ENCODE measurements at regions not wholly inside any gene's neighbourhood (a gene's known extent, or its start where the extent isn't known, plus 50 kb on each side); places are given as distances from the start of the nearest gene placed in this dataset.
"Not testable (repeated sequence)": the region's sequence is repeated elsewhere in the genome, so short reads cannot be mapped to it uniquely, and the experiment has no call there.

DNA sequence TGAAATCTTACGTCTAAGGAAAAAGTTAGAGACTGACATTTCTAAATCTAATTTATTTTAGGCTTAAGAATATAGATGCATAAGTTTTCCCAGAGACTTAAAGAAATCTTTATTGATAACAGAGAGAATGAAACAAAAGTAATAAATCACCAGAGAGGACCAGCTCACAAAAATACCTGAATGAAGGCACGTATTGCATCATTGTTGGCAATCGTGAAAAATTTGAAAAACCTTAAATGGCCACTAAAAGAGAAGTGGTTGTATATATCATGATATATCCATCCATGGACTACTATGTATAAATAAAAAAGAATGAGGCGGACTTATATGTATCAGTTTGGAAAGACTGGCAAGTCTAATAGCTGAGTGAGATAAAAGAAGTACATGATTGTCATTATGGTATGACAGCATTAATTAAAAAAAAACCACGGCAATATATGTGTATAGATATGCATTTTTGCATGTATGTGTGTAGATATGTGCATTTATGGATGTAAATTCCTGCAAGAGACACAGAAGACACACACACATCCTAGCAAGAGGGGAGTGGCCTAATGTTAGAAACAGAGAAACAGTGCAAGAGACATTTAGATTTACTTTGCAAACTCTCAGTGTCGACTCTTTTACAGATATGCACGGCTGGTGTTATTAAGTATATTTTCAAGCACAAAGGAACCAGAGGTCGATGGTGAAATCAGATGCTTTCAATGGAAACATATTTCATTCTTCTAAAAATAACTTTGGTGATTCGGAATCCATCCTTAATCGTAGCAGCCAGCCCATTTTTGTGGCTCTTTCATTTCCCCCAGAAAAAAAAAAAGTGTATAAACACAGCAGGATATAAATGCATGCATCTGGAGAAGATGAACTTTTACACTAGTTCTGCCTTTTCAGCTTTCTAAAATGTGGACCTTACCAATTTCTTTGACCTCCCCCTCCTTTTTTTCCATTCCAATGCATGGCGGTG lies 156.1 kb upstream of the SALL4 start:
- no peak for DNase-seq (ENCODE audit: low spot score)

DNA sequence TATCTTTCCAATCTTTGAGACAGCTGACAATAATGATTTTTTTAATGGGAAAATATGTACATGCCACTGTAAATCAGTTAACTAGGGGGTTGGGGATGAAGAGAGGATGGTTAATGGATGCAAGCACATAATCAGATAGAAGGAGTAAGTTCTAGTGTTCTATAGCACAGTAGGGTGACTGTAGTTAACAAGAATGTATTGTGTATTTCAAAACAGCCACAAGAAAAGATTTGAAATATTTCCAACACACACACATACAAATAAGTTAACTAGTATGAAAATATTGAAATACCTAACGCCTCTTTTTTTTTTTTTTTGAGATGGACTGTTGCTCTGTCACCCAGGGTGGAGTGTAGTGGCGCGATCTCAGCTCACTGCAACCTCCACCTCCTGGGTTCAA lies 153.4 kb upstream of the SALL4 start:
- DNase-seq (ENCODE audit: low spot score), result no peak

DNA sequence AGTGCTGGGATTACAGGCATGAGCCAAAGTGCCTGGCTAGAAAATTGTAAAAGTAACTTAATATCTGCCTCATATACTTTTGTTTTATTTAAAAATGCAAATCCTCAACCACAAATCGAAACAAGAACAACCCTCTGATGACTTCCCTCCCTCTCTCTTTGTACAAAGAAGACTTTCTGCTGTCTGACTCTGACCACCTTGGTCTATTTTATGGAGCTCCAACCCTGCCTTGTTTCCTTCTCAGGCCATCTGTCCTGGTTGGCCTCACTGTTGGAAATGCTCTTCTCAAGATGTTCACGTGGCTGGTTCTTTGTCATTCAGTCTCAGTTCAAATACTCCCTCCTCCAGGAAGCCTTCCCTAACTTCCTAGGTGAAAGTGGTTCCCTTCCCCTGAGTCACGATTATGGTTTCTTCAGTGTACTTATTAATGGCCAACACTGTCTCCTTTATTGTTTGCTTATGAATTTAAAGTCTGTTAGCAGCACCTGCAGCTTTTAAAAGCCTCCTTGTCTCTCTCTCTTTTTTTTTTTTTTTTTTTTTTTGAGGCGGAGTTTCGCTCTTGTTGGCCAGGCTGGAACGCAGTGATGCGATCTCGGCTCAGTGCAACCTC lies 151.5 kb upstream of the SALL4 start:
- no peak for DNase-seq (ENCODE audit: low spot score)

- DNase-seq (ENCODE audit: low spot score), result no peak
Measured at GRCh38 chr20:51950926-51951325, 148.6 kb upstream of the SALL4 start.

DNA sequence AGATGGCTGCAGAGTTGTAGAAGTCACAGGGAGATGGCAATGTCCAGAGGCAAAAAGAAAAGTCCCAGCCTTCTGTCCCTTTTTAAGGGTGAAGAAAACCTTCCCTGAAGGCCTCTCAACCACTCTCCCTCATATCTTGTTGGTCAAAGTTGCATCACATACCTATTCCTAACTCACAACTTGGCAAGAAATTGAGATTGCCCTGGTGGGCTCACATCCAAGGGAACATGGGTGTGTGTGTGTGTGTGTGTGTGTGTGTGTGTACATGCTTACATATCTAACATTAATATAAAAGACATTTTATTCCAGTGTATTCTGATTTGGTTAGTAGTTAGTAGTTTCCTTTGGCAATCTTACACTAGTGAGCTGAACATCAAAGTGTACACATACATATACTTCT lies 144.3 kb upstream of the SALL4 start:
- DNase-seq (ENCODE audit: low spot score), result no peak

- DNase-seq (ENCODE audit: low spot score), result no peak
Measured at GRCh38 chr20:51945881-51946280, 143.6 kb upstream of the SALL4 start.

- DNase-seq (ENCODE audit: low spot score), result no peak
Measured at GRCh38 chr20:51945177-51945576, 142.9 kb upstream of the SALL4 start.

GRCh38 chr20:51943761-51944160 lies 141.4 kb upstream of the SALL4 start:
- no peak for DNase-seq (ENCODE audit: low spot score)

DNA sequence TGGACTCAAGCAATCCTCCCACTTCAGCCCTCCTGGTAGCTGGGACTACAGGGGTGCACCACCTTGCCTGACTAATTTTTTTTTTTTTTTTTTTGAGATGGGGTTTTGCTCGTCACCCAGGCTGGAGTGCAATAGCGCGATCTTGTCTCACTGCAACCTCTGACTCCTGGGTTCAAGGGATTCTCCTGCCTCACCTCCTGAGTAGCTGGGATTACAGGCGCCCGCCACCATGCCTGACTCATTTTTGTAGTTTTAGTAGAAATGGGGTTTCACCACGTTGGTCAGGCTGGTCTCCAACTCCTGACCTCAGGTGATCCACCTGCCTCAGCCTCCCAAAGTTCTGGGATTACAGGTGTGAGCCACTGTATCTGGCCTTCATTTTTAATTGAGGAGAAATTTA lies 141.0 kb upstream of the SALL4 start:
- DNase-seq (ENCODE audit: low spot score), result not testable (repeated sequence)

DNA sequence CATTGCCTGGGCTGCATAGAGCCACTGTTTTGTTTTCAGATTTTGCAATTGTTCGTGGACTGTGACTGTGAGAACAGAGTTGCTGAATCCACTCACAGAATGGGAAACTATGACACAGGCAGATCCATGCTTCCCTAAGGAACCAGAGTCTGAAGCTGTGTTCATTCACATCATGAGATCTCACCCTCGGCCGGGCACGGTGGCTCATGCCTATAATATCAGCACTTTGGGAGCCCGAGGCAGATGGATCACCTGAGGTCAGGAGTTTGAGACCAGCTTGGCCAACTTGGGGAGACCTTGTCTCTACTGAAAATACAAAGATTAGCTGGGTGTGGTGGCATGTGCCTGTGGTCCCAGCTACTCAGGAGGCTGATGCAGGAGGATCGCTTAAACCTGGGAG lies 139.2 kb upstream of the SALL4 start:
- DNase-seq (ENCODE audit: low spot score), result no peak

- no peak for DNase-seq (ENCODE audit: low spot score)
Measured at GRCh38 chr20:51939259-51939585, 136.9 kb upstream of the SALL4 start.

GRCh38 chr20:51938559-51939258 lies 136.4 kb upstream of the SALL4 start:
- DNase-seq (ENCODE audit: low spot score), result no peak

- DNase-seq (ENCODE audit: low spot score), result no peak
Measured at GRCh38 chr20:51937779-51938178, 135.5 kb upstream of the SALL4 start.

DNA sequence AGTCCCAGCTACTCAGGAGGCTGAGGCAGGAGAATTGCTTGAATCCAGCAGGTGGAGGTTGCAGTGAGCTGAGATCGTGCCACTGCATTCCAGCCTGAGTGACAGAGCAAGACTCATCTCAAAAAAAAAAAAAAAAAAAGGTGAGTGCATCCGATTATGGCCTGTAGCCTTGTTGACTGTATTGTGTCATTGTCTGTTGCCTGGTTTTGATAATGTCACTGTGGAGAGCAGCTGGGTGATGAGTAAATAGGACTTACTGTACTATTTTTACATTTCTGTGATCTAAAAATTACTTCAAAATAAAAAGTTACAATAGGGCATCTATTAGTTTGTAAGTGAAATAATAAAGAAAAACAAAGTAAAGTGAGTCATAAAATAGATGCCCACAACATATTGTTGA lies 134.1 kb upstream of the SALL4 start:
- DNase-seq (ENCODE audit: low spot score), result no peak

GRCh38 chr20:51935003-51935358 lies 132.7 kb upstream of the SALL4 start:
- no peak for DNase-seq (ENCODE audit: low spot score)

GRCh38 chr20:51934301-51935002 lies 132.1 kb upstream of the SALL4 start:
- no peak for DNase-seq (ENCODE audit: low spot score)

- no peak for DNase-seq (ENCODE audit: low spot score)
Measured at GRCh38 chr20:51931371-51931781, 129.1 kb upstream of the SALL4 start.

DNA sequence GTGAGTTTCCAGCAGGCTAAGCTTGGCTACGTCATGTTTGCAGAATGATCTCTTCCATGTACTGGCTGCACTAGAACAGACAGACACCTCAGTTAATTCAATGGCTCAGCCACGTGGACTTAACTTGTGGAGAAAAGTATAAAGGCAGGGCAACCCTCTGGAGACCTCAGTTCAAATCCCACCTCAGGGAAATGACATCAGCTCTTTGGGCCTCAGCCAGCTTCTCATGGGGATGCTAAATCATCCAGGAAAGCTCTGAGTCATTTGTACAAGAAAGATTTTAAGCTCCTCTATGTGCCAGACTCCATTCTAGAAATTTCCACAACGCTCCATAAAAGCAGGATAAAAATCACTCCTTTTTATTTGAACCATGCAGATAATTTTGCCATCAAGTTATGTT lies 128.5 kb upstream of the SALL4 start:
- DNase-seq (ENCODE audit: low spot score), result peak; percentile 27

DNA sequence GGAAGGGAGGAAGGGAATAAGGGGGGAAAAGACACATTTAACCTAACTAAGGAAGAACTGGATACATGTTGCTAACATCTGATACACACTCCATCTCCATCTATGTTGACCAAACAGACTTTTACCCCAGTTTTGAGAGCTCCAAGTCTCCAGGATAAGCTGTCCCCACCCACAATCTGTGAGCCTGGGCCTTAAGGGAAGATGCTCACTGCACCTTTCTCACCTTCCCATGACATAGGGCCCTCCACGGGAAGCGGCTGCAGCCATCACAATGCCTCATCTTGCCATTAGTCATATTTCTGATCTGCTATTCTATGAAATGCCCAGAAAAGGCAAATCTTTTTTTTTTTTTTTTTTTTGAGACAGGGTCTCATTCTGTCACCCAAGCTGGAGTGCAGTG lies 126.6 kb upstream of the SALL4 start:
- no peak for DNase-seq (ENCODE audit: low spot score)

- DNase-seq (ENCODE audit: low spot score), result not testable (repeated sequence)
Measured at GRCh38 chr20:51927970-51928369, 125.6 kb upstream of the SALL4 start.

GRCh38 chr20:51926670-51927305 lies 124.5 kb upstream of the SALL4 start:
- DNase-seq (ENCODE audit: low spot score), result no peak

DNA sequence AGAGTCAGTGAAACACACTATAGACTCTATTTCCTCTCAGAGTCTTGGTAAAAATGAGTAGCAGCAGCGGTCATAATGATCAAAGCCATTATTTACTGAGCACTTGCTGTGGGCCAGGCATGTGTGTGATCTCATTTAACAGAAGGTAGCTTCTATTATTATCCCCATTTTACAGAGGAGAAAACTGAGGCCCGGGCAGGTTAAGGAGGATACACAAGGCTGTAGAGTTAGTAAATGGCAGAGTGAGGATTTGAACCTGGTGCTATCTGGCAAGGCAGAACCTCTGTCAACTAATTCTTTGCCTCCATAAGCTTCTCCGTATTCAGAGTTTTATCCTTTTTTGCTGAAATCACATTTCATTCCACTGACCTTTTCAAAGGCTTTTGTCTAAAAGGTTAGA lies 122.2 kb upstream of the SALL4 start:
- no peak for DNase-seq (ENCODE audit: low spot score)

All from GM03348 (cell line).